ENCODE measurements at regions not wholly inside any gene's neighbourhood (a gene's known extent, or its start where the extent isn't known, plus 50 kb on each side); places are given as distances from the start of the nearest gene placed in this dataset.

- TF ChIP-seq, protein P1, sequence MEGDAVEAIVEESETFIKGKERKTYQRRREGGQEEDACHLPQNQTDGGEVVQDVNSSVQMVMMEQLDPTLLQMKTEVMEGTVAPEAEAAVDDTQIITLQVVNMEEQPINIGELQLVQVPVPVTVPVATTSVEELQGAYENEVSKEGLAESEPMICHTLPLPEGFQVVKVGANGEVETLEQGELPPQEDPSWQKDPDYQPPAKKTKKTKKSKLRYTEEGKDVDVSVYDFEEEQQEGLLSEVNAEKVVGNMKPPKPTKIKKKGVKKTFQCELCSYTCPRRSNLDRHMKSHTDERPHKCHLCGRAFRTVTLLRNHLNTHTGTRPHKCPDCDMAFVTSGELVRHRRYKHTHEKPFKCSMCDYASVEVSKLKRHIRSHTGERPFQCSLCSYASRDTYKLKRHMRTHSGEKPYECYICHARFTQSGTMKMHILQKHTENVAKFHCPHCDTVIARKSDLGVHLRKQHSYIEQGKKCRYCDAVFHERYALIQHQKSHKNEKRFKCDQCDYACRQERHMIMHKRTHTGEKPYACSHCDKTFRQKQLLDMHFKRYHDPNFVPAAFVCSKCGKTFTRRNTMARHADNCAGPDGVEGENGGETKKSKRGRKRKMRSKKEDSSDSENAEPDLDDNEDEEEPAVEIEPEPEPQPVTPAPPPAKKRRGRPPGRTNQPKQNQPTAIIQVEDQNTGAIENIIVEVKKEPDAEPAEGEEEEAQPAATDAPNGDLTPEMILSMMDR (IDR thresholded peaks at IDR 0.05): no peak
- TF ChIP-seq EP300 (IDR thresholded peaks at IDR 0.05): no peak
These were observed 1892.1 kb upstream of the SEL1L start for GRCh38 chr14:83425706-83426105.

All from ovary (tissue), 3 donors.